GM23338 (cell line): ENCODE measurements at regions not wholly inside any gene's neighbourhood (a gene's known extent, or its start where the extent isn't known, plus 50 kb on each side); places are given as distances from the start of the nearest gene placed in this dataset.

Experiments
- ATAC-seq: fragments of 200-7000 bp; cut with Tn5 transposase; 3 replicates; pipeline ENCODE4 v1.9.1; 2020
- DNase-seq: peaks from one replicate; pipeline ENCODE4 v3.0.0-alpha.2; 2015; ENCODE audit warnings: low spot score
- H2AFZ ChIP-seq: fragments of 200-600 bp; sonication (generic); 2 replicates; pipeline ENCODE4 v1.8.0; 2016; ENCODE audit warnings: antibody characterized with exemption, mild to moderate bottlenecking, moderate library complexity
- H3F3A ChIP-seq: fragments of 200-600 bp; sonication (generic); replicated peaks from 2 replicates; pipeline ENCODE4 v1.8.0; 2017; ENCODE audit warnings: antibody characterized with exemption, mixed run types, low read depth
- H3K27ac ChIP-seq: fragments of 200-600 bp; sonication (generic); 2 replicates; pipeline ENCODE4 v1.6.1; 2016; ENCODE audit warnings: low read depth
- H3K27me3 ChIP-seq: fragments of 200-600 bp; sonication (generic); 2 replicates; pipeline ENCODE4 v1.8.0; 2016; ENCODE audit warnings: mild to moderate bottlenecking, mixed run types, moderate library complexity; ENCODE audit not compliant: insufficient read depth
- H3K36me3 ChIP-seq: fragments of 200-600 bp; sonication (generic); 2 replicates; pipeline ENCODE4 v1.8.0; 2016; ENCODE audit warnings: mild to moderate bottlenecking; ENCODE audit not compliant: insufficient read depth
- H3K4me1 ChIP-seq: fragments of 200-600 bp; sonication (generic); 2 replicates; pipeline ENCODE4 v1.8.0; 2016; ENCODE audit warnings: mild to moderate bottlenecking, moderate library complexity; ENCODE audit not compliant: insufficient read depth
- H3K4me2 ChIP-seq: fragments of 200-600 bp; sonication (generic); 2 replicates; pipeline ENCODE4 v1.7.1; 2017; ENCODE audit warnings: mixed run types
- H3K4me3 ChIP-seq: fragments of 200-600 bp; sonication (generic); 2 replicates; pipeline ENCODE4 v1.6.1; 2016; ENCODE audit warnings: mixed run types
- H3K79me2 ChIP-seq: fragments of 200-600 bp; sonication (generic); replicated peaks from 2 replicates; pipeline ENCODE4 v1.8.0; 2017; ENCODE audit warnings: mild to moderate bottlenecking; ENCODE audit not compliant: insufficient read depth
- H3K9me2 ChIP-seq: fragments of 200-600 bp; sonication (generic); 2 replicates; pipeline ENCODE4 v1.8.0; 2017; ENCODE audit not compliant: insufficient read depth
- H4K20me1 ChIP-seq: fragments of 200-600 bp; sonication (generic); replicated peaks from 2 replicates; pipeline ENCODE4 v1.8.0; 2017; ENCODE audit warnings: mild to moderate bottlenecking; ENCODE audit not compliant: insufficient read depth
- H3K27ac Mint-ChIP-seq: 2 replicates; pipeline ENCODE4 v1.8.0; 2020; ENCODE audit warnings: inconsistent platforms, mild to moderate bottlenecking, moderate library complexity, mixed read lengths
- H3K27me3 Mint-ChIP-seq: 3 replicates; pipeline ENCODE4 v1.8.0; 2022; ENCODE audit warnings: low read depth, mild to moderate bottlenecking, moderate library complexity, mixed read lengths, inconsistent platforms; ENCODE audit not compliant: insufficient read depth, poor library complexity
- H3K36me3 Mint-ChIP-seq: 3 replicates; pipeline ENCODE4 v1.8.0; 2021; ENCODE audit warnings: low read depth, mild to moderate bottlenecking, inconsistent platforms, moderate library complexity, mixed read lengths
- H3K4me1 Mint-ChIP-seq: 3 replicates; pipeline ENCODE4 v1.8.0; 2020; ENCODE audit warnings: mild to moderate bottlenecking, inconsistent platforms, mixed read lengths
- H3K4me3 Mint-ChIP-seq: 3 replicates; pipeline ENCODE4 v1.8.0; 2021; ENCODE audit warnings: moderate library complexity, mild to moderate bottlenecking, inconsistent platforms, mixed read lengths
- H3K9me3 Mint-ChIP-seq: 3 replicates; pipeline ENCODE4 v1.8.0; 2020; ENCODE audit warnings: moderate library complexity, mild to moderate bottlenecking, inconsistent platforms, mixed read lengths
- CREB1 ChIP-seq: fragments of 250-450 bp; sonication (Bioruptor Pico); IDR thresholded peaks from 2 replicates; pipeline ENCODE4 v1.5.0; 2020; ENCODE audit warnings: low read depth, mild to moderate bottlenecking, moderate library complexity
- CTCF ChIP-seq, 2 experiments: fragments of 200-600 bp in 1 of 2; sonication (generic) in 1 of 2; conservative IDR thresholded peaks; 2 replicates each; pipeline versions ENCODE4 v1.5.1 to v1.6.1; 2016 to 2017; ENCODE audit warnings: antibody characterized with exemption in 2 of 2, low read depth in 2 of 2, mild to moderate bottlenecking in 2 of 2, moderate library complexity in 1 of 2
- EZH2phosphoT487 ChIP-seq: fragments of 200-600 bp; sonication (generic); IDR thresholded peaks from one replicate; pipeline ENCODE4 v1.8.1; 2018; ENCODE audit warnings: antibody characterized with exemption; ENCODE audit not compliant: unreplicated experiment
- NANOG ChIP-seq: IDR thresholded peaks from 2 replicates; pipeline ENCODE4 v1.6.1; 2016; ENCODE audit warnings: antibody characterized with exemption, borderline replicate concordance
- POLR2AphosphoS5 ChIP-seq: IDR thresholded peaks from 2 replicates; pipeline ENCODE4 v1.6.1; 2016; ENCODE audit warnings: antibody characterized with exemption, low read depth
- REST ChIP-seq: IDR thresholded peaks from one replicate; pipeline ENCODE4 v1.6.1; 2018; ENCODE audit warnings: antibody characterized with exemption; ENCODE audit not compliant: unreplicated experiment
- STAT1 ChIP-seq: IDR thresholded peaks from one replicate; pipeline ENCODE4 v1.6.1; 2016; ENCODE audit warnings: antibody characterized with exemption; ENCODE audit not compliant: unreplicated experiment
- ZNF331 ChIP-seq: fragments of 250-450 bp; sonication (Bioruptor Pico); IDR thresholded peaks from 2 replicates; pipeline ENCODE4 v1.5.0; 2020; ENCODE audit warnings: low read depth, mild to moderate bottlenecking, moderate library complexity
- ZNF462 ChIP-seq: fragments of 250-450 bp; sonication (Bioruptor Pico); IDR thresholded peaks from 2 replicates; pipeline ENCODE4 v1.5.0; 2020; ENCODE audit warnings: mild to moderate bottlenecking, moderate library complexity

- ATAC-seq, result no peak
- H3K4me1 ChIP-seq, result no peaks in the 10 kb centered on the region
Observed at GRCh38 chr13:34478376-34478775, 463.7 kb upstream of the NBEA start.

More at GRCh38 chr13:34478376-34478775, 463.7 kb upstream of the NBEA start:
- Histone ChIP-seq H4K20me1 (no peaks in the 10 kb centered on the region), H3K79me2 (no peaks in the 10 kb centered on the region), H3K27ac (no peak overlapping the region), H3K4me2 (no peak overlapping the region), H3K27me3 (no peaks in the 10 kb centered on the region), H3K4me3 (no peak overlapping the region), H2AFZ (no peak overlapping the region), H3K9me2 (no peaks in the 10 kb centered on the region), H3F3A (no peaks in the 10 kb centered on the region), H3K36me3 (no peaks in the 10 kb centered on the region)
- no peaks in the 10 kb centered on the region for H3K36me3 Mint-ChIP-seq
- H3K4me3 Mint-ChIP-seq, result no peak overlapping the region
- TF ChIP-seq CREB1 (CRISPR knock-in tag) (no peak), ZNF462 (CRISPR knock-in tag) (no peak), EZH2phosphoT487 (no peak), POLR2AphosphoS5 (no peak), NANOG (no peak), REST (no peak), CTCF (conservative IDR thresholded peaks at IDR 0.05; ENCODE audit: low read depth in 2 of 2) (no peak), ZNF331 (CRISPR knock-in tag) (no peak), STAT1 (no peak)
- DNase-seq, result no peak
- no peaks in the 10 kb centered on the region for H3K4me1 Mint-ChIP-seq
- H3K27ac Mint-ChIP-seq, result no peak overlapping the region
- no peaks in the 10 kb centered on the region for H3K27me3 Mint-ChIP-seq
- no peaks in the 10 kb centered on the region for H3K9me3 Mint-ChIP-seq
